ENCODE measurements at regions not wholly inside any gene's neighbourhood (a gene's known extent, or its start where the extent isn't known, plus 50 kb on each side); places are given as distances from the start of the nearest gene placed in this dataset.

GRCh38 chr14:87449016-87449415, 544.0 kb downstream of the GALC start:
- H3K4me1 ChIP-seq (ENCODE audit: control insufficient read depth, insufficient read depth, low read length): no peaks in the 10 kb centered on the region
- H3K27me3 ChIP-seq (ENCODE audit: control insufficient read depth, insufficient read depth, low read length): no peaks in the 10 kb centered on the region
- Mint-ChIP-seq H3K4me1 (no peaks in the 10 kb centered on the region), H3K36me3 (no peaks in the 10 kb centered on the region), H3K27ac (no peak overlapping the region), H3K27me3 (ENCODE audit: low read depth in 2 of 2) (no peaks in the 10 kb centered on the region), H3K4me3 (no peak overlapping the region), H3K9me3 (peaks cover 5 to 6% of the 10 kb centered on the region in 2 donors)
- no peaks in the 10 kb centered on the region for H3K36me3 ChIP-seq (ENCODE audit: control insufficient read depth, insufficient read depth, low read length)
- no peaks in the 10 kb centered on the region for H3K9me3 ChIP-seq (ENCODE audit: control insufficient read depth, insufficient read depth, low read length)
- intact Hi-C loops (cut with micrococcal nuclease): no loop called here
- no peak overlapping the region for H3K27ac ChIP-seq (ENCODE audit: low read length)
- ATAC-seq (no peak), DNase-seq (no peak)
- no peak overlapping the region for H3K4me3 ChIP-seq (ENCODE audit: low read length)
- TF ChIP-seq, protein P1, sequence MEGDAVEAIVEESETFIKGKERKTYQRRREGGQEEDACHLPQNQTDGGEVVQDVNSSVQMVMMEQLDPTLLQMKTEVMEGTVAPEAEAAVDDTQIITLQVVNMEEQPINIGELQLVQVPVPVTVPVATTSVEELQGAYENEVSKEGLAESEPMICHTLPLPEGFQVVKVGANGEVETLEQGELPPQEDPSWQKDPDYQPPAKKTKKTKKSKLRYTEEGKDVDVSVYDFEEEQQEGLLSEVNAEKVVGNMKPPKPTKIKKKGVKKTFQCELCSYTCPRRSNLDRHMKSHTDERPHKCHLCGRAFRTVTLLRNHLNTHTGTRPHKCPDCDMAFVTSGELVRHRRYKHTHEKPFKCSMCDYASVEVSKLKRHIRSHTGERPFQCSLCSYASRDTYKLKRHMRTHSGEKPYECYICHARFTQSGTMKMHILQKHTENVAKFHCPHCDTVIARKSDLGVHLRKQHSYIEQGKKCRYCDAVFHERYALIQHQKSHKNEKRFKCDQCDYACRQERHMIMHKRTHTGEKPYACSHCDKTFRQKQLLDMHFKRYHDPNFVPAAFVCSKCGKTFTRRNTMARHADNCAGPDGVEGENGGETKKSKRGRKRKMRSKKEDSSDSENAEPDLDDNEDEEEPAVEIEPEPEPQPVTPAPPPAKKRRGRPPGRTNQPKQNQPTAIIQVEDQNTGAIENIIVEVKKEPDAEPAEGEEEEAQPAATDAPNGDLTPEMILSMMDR (IDR thresholded peaks at IDR 0.05): no peak

DNA sequence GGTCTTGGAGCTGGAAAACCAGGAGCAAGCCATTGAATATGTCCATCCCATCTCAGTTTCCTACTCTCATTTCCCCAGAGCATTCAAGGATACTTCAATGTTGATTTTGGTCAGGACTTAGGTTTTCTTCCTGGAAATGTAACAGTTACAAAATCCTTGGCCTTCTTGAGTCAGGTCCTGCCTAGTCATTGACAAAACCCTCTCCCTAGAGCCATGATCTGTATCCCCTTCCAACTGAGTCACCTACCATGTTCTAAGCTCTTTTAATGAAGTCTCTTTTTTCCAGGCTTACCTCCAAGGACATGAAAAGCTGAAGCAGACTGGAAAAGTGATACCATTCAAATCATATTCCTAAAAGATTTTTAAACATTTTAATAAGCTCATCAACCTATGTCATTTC, 549.2 kb downstream of the GALC start:
- H3K36me3 ChIP-seq (ENCODE audit: control insufficient read depth, insufficient read depth, low read length): no peaks in the 10 kb centered on the region
- no peak overlapping the region for H3K27ac Mint-ChIP-seq
- H3K4me1 ChIP-seq (ENCODE audit: control insufficient read depth, insufficient read depth, low read length): no peaks in the 10 kb centered on the region
- TF ChIP-seq, protein P1 (IDR thresholded peaks at IDR 0.05): no peak
- H3K27me3 Mint-ChIP-seq (ENCODE audit: low read depth in 2 of 2): no peaks in the 10 kb centered on the region
- intact Hi-C loops (cut with micrococcal nuclease): no loop called here
- no peaks in the 10 kb centered on the region for H3K27me3 ChIP-seq (ENCODE audit: control insufficient read depth, insufficient read depth, low read length)
- DNase-seq: no peak
- ATAC-seq: no peak
- no peak overlapping the region for H3K27ac ChIP-seq (ENCODE audit: low read length)
- H3K4me3 ChIP-seq (ENCODE audit: low read length): no peak overlapping the region
- H3K9me3 ChIP-seq (ENCODE audit: control insufficient read depth, insufficient read depth, low read length): no peaks in the 10 kb centered on the region
- H3K4me1 Mint-ChIP-seq: no peaks in the 10 kb centered on the region
- H3K36me3 Mint-ChIP-seq: peaks cover 8% of the 10 kb centered on the region
- no peak overlapping the region for H3K4me3 Mint-ChIP-seq
- peaks cover 8 to 11% of the 10 kb centered on the region in 2 donors for H3K9me3 Mint-ChIP-seq

DNA sequence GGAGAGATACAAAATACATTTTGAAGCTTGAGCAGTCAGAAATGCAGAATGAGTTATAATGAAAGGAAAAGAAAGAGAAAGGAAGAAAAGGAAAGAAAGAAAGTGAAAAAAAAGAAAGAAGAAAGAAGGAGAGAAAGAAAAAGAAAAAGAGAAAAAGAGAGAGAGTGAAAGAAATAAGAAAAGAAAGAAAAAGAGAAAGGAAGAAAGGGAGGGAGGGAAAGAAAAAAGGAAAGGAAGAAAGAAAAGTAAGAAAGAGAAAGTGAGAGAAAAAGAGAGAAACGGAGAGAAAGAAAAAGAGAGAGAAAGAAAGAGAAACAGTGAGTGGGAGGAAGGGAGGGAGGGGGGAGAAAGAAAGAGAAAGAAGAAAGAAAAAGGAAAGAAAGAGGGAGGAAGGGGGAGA, 549.9 kb downstream of the GALC start:
- Histone ChIP-seq H3K4me1 (ENCODE audit: control insufficient read depth, insufficient read depth, low read length) (no peaks in the 10 kb centered on the region), H3K27ac (ENCODE audit: low read length) (no peak overlapping the region), H3K9me3 (ENCODE audit: control insufficient read depth, insufficient read depth, low read length) (no peaks in the 10 kb centered on the region), H3K27me3 (ENCODE audit: control insufficient read depth, insufficient read depth, low read length) (no peaks in the 10 kb centered on the region), H3K36me3 (ENCODE audit: control insufficient read depth, insufficient read depth, low read length) (no peaks in the 10 kb centered on the region), H3K4me3 (ENCODE audit: low read length) (no peak overlapping the region)
- H3K36me3 Mint-ChIP-seq: peaks cover 8% of the 10 kb centered on the region
- no peaks in the 10 kb centered on the region for H3K4me1 Mint-ChIP-seq
- H3K27ac Mint-ChIP-seq: no peak overlapping the region
- 89% methylated on average over 1 of the region's 1 CpG for WGBS (ENCODE audit: insufficient coverage)
- H3K27me3 Mint-ChIP-seq (ENCODE audit: low read depth in 2 of 2): no peaks in the 10 kb centered on the region
- H3K4me3 Mint-ChIP-seq: no peak overlapping the region
- H3K9me3 Mint-ChIP-seq: peaks cover 8 to 16% of the 10 kb centered on the region in 2 donors
- intact Hi-C loops (cut with micrococcal nuclease): no loop called here
- ATAC-seq (no peak), DNase-seq (no peak)
- TF ChIP-seq, protein P1 (IDR thresholded peaks at IDR 0.05): no peak

DNA sequence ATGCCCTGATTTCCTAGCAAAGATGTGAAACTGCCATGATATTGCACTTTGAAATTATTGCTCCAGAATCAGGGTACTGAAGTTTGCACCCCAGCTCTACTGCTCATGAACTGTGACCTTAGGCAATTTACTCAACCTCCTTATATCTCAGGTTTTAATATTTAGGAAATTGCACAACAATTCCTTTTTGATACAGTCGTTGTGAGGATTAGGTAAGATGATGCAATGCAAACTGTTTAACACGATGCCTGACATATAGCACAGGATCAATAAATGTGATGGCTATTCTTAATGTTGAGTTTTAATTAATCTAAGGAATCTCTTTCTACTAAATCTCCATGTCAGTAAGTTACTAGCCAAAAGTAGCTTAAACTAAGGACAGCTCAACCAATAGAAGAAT, 555.8 kb downstream of the GALC start:
- Histone ChIP-seq H3K4me1 (ENCODE audit: control insufficient read depth, insufficient read depth, low read length) (no peaks in the 10 kb centered on the region), H3K9me3 (ENCODE audit: control insufficient read depth, insufficient read depth, low read length) (no peaks in the 10 kb centered on the region), H3K36me3 (ENCODE audit: control insufficient read depth, insufficient read depth, low read length) (no peaks in the 10 kb centered on the region), H3K27me3 (ENCODE audit: control insufficient read depth, insufficient read depth, low read length) (no peaks in the 10 kb centered on the region), H3K27ac (ENCODE audit: low read length) (no peak overlapping the region), H3K4me3 (ENCODE audit: low read length) (no peak overlapping the region)
- no peaks in the 10 kb centered on the region for H3K4me1 Mint-ChIP-seq
- ATAC-seq (no peak), DNase-seq (no peak)
- H3K4me3 Mint-ChIP-seq: no peak overlapping the region
- WGBS (ENCODE audit: insufficient coverage): no CpG with 5 or more reads among the region's 2 CpGs
- intact Hi-C loops (cut with micrococcal nuclease): no loop called here
- no peaks in the 10 kb centered on the region for H3K36me3 Mint-ChIP-seq
- H3K9me3 Mint-ChIP-seq: peaks cover 5 to 12% of the 10 kb centered on the region in 2 donors
- no peaks in the 10 kb centered on the region for H3K27me3 Mint-ChIP-seq (ENCODE audit: low read depth in 2 of 2)
- H3K27ac Mint-ChIP-seq: no peak overlapping the region
- TF ChIP-seq, protein P1 (IDR thresholded peaks at IDR 0.05): no peak
